GM12865 (cell line): ENCODE measurements at regions not wholly inside any gene's neighbourhood (a gene's known extent, or its start where the extent isn't known, plus 50 kb on each side); places are given as distances from the start of the nearest gene placed in this dataset.

ENCODE experiments used
- DNase-seq: peaks from one replicate; pipeline ENCODE4 v3.0.0; 2010; ENCODE audit warnings: low read depth
- H3K4me3 ChIP-seq: 2 replicates; pipeline ENCODE4 v1.5.1; 2011; ENCODE audit warnings: mild to moderate bottlenecking, low read depth, low read length, control low read depth
- TF ChIP-seq, protein P1 (sequence below): IDR thresholded peaks from 2 replicates; pipeline ENCODE4 v1.5.1; 2011; ENCODE audit warnings: low read length, control low read depth, low read depth, inconsistent platforms; ENCODE audit not compliant: insufficient read depth; ENCODE audit errors: missing control alignments

DNA sequence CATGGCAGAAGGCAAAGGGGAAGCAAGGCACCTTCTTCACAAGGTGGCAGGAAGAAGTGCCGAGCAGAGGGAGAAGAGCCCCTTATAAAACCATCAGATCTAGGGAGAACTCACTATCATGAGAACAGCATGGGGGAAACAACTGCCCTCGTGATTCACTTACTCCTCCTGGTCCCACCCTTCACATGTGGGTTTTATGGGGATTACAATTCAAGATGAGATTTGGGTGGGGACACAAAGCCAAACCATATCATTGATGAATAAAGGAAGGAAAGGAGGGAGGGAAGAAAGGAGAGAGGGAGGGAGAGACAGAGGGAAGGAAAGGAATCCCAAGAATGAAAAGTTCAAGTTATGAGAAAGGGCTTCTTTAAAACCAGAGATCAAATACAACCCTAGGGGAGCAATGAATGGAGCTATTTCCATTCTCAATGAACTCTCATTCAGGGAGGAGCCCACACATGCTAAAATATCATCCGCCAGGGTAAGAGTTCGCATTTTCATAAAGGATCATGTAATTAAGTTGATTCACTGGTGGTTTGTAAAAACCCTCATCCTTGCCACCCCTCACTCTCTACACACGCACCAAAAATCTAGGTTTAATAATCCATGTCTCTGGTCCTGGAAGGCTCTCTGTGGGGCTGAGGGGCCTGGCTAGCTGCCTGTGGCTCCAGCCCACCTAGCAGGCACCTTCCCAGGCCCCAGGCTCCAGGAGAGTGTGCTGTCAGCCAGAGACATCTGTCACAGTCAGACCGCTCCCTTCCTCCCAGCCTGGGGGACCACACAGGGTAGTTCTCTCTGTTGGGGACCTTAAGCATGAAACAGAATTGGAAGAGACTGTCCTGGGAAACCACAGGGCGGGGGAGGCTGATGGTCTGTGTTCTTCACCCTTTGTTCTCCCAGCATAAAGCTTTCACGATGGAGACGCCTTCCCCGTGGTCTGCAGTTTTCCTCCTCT, 94.0 kb downstream of the CCDC185 start:
- H3K4me3 ChIP-seq = no peak overlapping the region
- TF ChIP-seq, protein P1, sequence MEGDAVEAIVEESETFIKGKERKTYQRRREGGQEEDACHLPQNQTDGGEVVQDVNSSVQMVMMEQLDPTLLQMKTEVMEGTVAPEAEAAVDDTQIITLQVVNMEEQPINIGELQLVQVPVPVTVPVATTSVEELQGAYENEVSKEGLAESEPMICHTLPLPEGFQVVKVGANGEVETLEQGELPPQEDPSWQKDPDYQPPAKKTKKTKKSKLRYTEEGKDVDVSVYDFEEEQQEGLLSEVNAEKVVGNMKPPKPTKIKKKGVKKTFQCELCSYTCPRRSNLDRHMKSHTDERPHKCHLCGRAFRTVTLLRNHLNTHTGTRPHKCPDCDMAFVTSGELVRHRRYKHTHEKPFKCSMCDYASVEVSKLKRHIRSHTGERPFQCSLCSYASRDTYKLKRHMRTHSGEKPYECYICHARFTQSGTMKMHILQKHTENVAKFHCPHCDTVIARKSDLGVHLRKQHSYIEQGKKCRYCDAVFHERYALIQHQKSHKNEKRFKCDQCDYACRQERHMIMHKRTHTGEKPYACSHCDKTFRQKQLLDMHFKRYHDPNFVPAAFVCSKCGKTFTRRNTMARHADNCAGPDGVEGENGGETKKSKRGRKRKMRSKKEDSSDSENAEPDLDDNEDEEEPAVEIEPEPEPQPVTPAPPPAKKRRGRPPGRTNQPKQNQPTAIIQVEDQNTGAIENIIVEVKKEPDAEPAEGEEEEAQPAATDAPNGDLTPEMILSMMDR = no peak
- no peak for DNase-seq

DNA sequence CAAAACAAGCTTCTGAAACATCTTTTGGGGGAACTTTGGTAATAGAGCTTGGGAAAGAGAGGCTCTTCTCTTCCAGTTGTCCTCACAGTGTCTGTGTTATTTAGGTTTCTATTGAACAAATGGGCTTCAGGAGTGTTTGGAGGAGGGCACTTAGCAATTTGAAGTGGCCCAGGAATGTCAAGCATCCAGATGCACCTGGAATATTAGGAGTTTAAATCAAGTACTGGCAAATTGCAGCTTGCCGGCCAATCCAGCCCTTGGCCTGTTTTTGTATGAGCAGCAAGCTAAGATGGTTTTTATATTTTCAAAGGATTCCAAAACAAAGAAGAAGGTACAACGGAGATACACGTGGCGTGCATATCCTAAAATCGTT, 94.7 kb downstream of the CCDC185 start:
- TF ChIP-seq, protein P1 = no peak
- H3K4me3 ChIP-seq = no peak overlapping the region
- no peak for DNase-seq

DNA sequence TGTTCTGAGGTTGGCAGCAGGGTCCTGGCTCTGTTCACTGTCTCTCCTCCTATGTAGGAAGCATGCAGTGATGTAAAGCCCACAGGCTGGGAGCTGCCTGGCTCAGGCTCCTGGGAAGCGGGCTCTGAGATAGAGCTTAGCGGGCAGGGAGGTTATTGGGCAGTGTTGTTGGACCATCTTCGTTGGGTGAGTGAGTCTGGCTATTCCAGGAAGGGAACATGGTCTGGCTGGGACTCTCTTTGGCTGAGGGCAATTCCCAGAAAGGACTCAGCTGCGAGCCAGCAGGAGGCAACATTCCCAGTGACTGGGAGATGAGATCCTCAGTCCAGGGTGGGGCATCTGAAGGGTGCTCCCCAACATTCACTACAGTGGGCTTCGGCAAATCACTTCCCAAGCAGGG, 96.2 kb downstream of the CCDC185 start:
- TF ChIP-seq, protein P1 = no peak
- H3K4me3 ChIP-seq = no peak overlapping the region
- DNase-seq = no peak

DNA sequence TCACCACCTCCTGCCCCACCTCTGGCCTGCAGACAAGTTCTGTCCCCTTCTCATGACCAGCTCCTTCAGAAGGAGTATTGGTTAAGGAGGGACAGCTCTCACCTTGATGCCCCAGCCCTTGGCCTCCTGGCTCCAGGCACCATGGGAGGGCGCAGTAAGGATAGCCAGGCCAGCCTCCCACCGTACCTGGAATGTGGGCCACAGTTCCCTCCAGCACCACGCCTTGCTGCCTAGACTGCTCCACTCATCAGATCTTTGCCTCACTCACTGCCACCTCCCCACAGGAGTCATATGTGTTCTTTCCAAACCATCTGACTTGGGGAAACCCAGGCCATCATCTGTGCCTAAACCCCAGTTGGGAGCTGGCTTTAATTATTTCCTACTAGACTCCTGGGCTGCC, 97.0 kb downstream of the CCDC185 start:
- TF ChIP-seq, protein P1 = no peak
- no peak for DNase-seq
- H3K4me3 ChIP-seq = no peak overlapping the region
